ENCODE measurements at regions not wholly inside any gene's neighbourhood (a gene's known extent, or its start where the extent isn't known, plus 50 kb on each side); places are given as distances from the start of the nearest gene placed in this dataset.

DNA sequence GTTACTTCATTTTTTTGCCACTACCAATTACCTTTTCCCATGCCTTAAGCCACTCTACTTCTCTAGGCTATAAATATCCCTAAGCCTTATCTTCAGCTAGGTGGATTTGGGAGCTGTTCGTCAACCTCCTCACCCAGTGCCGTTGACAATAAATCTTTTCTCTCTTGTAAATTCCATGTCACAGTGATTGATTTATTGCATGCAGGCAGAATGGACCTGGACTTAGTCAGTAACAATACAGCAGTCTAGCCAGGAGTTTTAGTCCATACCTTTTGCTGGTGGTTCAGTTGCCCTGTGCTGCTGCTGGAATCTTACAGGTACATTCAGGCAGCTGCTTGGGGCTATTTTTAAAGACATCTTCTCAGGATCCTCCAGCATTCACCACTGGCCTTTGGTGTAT, 350.5 kb upstream of the NRG3 start:
- DNase-seq (no peak), ATAC-seq (ENCODE audit: low read depth) (no peak)
- Histone ChIP-seq H2AFZ (ENCODE audit: insufficient read depth, low read depth, low read length, poor library complexity, severe bottlenecking) (no peak overlapping the region), H3K4me3 (ENCODE audit: control extremely low read depth in 1 of 5, extremely low read depth in 1 of 5, insufficient read depth in 1 of 5, low read depth in 2 of 5, low read length in 4 of 5) (no peak overlapping the region), H3K4me1 (ENCODE audit: control insufficient read depth in 2 of 2, insufficient read depth in 2 of 2, low read length in 2 of 2) (no peaks in the 10 kb centered on the region), H3K27ac (ENCODE audit: low read length in 2 of 2) (no peak overlapping the region), H3K36me3 (replicated peaks in 1 of 2; ENCODE audit: control extremely low read depth in 1 of 2, control insufficient read depth in 1 of 2, extremely low read depth in 1 of 2, insufficient read depth in 2 of 2, low read length in 1 of 2) (no peaks in the 10 kb centered on the region), H3K9me3 (ENCODE audit: control extremely low read depth in 1 of 3, control insufficient read depth in 2 of 3, insufficient read depth in 1 of 3, low read length in 2 of 3) (peaks cover 0 to 6% (median 1%) of the 10 kb centered on the region in 3 donors), H4K20me1 (ENCODE audit: control insufficient read depth, insufficient read depth, low read length, poor library complexity, severe bottlenecking) (no peaks in the 10 kb centered on the region), H3K79me2 (ENCODE audit: control insufficient read depth, insufficient read depth, low read length) (no peaks in the 10 kb centered on the region), H3K4me2 (replicated peaks; ENCODE audit: low read depth, low read length, poor library complexity, severe bottlenecking) (no peak overlapping the region), H3K9ac (ENCODE audit: low read length) (no peak overlapping the region), H3K27me3 (replicated peaks in 1 of 4; ENCODE audit: control extremely low read depth in 1 of 4, control insufficient read depth in 3 of 4, insufficient read depth in 4 of 4, low read length in 3 of 4) (no peaks in the 10 kb centered on the region)
- ChIA-PET POLR2A (no interaction called here), CTCF (no interaction called here)
- intact Hi-C loops (cut with micrococcal nuclease), result no loop called here
- TF ChIP-seq, protein P1, sequence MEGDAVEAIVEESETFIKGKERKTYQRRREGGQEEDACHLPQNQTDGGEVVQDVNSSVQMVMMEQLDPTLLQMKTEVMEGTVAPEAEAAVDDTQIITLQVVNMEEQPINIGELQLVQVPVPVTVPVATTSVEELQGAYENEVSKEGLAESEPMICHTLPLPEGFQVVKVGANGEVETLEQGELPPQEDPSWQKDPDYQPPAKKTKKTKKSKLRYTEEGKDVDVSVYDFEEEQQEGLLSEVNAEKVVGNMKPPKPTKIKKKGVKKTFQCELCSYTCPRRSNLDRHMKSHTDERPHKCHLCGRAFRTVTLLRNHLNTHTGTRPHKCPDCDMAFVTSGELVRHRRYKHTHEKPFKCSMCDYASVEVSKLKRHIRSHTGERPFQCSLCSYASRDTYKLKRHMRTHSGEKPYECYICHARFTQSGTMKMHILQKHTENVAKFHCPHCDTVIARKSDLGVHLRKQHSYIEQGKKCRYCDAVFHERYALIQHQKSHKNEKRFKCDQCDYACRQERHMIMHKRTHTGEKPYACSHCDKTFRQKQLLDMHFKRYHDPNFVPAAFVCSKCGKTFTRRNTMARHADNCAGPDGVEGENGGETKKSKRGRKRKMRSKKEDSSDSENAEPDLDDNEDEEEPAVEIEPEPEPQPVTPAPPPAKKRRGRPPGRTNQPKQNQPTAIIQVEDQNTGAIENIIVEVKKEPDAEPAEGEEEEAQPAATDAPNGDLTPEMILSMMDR (IDR thresholded peaks at IDR 0.05), result no peak
- TF ChIP-seq EZH2 (IDR thresholded peaks at IDR 0.05; ENCODE audit: borderline replicate concordance, insufficient read depth, low read depth, low read length, poor library complexity, severe bottlenecking), result no peak
- Mint-ChIP-seq H3K27me3 (no peaks in the 10 kb centered on the region), H3K4me1 (no peaks in the 10 kb centered on the region), H3K9me3 (ENCODE audit: insufficient read depth) (peaks cover 8% of the 10 kb centered on the region), H3K4me3 (no peak overlapping the region), H3K27ac (no peak overlapping the region)
- no CpG with 5 or more reads among the region's 2 CpGs for WGBS (ENCODE audit: insufficient coverage)

DNA sequence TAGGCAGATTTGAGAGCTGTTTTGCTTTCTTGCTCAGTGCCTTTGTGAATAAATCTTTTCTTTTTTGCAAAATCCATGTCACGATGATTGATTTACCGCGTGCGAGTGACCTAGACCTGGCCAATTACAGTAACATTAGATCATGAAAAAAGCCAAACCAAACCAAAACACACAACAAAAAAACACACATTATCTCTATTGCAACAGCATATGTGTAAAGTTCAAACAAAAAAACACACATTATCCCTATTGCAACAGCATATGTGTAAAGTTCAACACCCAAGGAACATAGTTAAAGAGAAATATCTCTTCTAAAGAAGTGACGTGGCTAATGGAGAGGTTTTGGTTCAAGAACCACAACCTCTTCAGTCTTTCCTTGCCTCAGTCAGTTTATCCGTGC, 342.6 kb upstream of the NRG3 start:
- H4K20me1 ChIP-seq (ENCODE audit: control insufficient read depth, insufficient read depth, low read length, poor library complexity, severe bottlenecking), result no peaks in the 10 kb centered on the region
- Mint-ChIP-seq H3K27me3 (no peaks in the 10 kb centered on the region), H3K9me3 (ENCODE audit: insufficient read depth) (peaks cover 13% of the 10 kb centered on the region), H3K4me1 (no peaks in the 10 kb centered on the region), H3K27ac (no peak overlapping the region), H3K4me3 (no peak overlapping the region)
- 100% methylated on average over 1 of the region's 6 CpGs for whole genome bisulfite sequencing (ENCODE audit: insufficient coverage)
- TF ChIP-seq EZH2 (IDR thresholded peaks at IDR 0.05; ENCODE audit: borderline replicate concordance, insufficient read depth, low read depth, low read length, poor library complexity, severe bottlenecking), result no peak
- TF ChIP-seq, protein P1 (IDR thresholded peaks at IDR 0.05), result no peak
- no peak for DNase-seq
- H3K27ac ChIP-seq (ENCODE audit: low read length in 2 of 2), result no peak overlapping the region
- H3K4me1 ChIP-seq (ENCODE audit: control insufficient read depth in 2 of 2, insufficient read depth in 2 of 2, low read length in 2 of 2), result no peaks in the 10 kb centered on the region
- H3K36me3 ChIP-seq (replicated peaks in 1 of 2; ENCODE audit: control extremely low read depth in 1 of 2, control insufficient read depth in 1 of 2, extremely low read depth in 1 of 2, insufficient read depth in 2 of 2, low read length in 1 of 2), result no peaks in the 10 kb centered on the region
- peaks cover 0 to 2% (median 0%) of the 10 kb centered on the region in 3 donors for H3K9me3 ChIP-seq (ENCODE audit: control extremely low read depth in 1 of 3, control insufficient read depth in 2 of 3, insufficient read depth in 1 of 3, low read length in 2 of 3)
- no peak overlapping the region for H2AFZ ChIP-seq (ENCODE audit: insufficient read depth, low read depth, low read length, poor library complexity, severe bottlenecking)
- POLR2A ChIA-PET, result no interaction called here
- H3K4me3 ChIP-seq (ENCODE audit: control extremely low read depth in 1 of 5, extremely low read depth in 1 of 5, insufficient read depth in 1 of 5, low read depth in 2 of 5, low read length in 4 of 5), result no peak overlapping the region
- intact Hi-C loops (cut with micrococcal nuclease), result no loop called here
- H3K27me3 ChIP-seq (replicated peaks in 1 of 4; ENCODE audit: control extremely low read depth in 1 of 4, control insufficient read depth in 3 of 4, insufficient read depth in 4 of 4, low read length in 3 of 4), result no peaks in the 10 kb centered on the region
- CTCF ChIA-PET, result no interaction called here
- H3K9ac ChIP-seq (ENCODE audit: low read length), result no peak overlapping the region
- no peaks in the 10 kb centered on the region for H3K79me2 ChIP-seq (ENCODE audit: control insufficient read depth, insufficient read depth, low read length)
- no peak for ATAC-seq (ENCODE audit: low read depth)
- no peak overlapping the region for H3K4me2 ChIP-seq (replicated peaks; ENCODE audit: low read depth, low read length, poor library complexity, severe bottlenecking)

Data from B cell (primary cell).